ENCODE measurements at regions not wholly inside any gene's neighbourhood (a gene's known extent, or its start where the extent isn't known, plus 50 kb on each side); places are given as distances from the start of the nearest gene placed in this dataset.
"Not testable (repeated sequence)": the region's sequence is repeated elsewhere in the genome, so short reads cannot be mapped to it uniquely, and the experiment has no call there.

DNA sequence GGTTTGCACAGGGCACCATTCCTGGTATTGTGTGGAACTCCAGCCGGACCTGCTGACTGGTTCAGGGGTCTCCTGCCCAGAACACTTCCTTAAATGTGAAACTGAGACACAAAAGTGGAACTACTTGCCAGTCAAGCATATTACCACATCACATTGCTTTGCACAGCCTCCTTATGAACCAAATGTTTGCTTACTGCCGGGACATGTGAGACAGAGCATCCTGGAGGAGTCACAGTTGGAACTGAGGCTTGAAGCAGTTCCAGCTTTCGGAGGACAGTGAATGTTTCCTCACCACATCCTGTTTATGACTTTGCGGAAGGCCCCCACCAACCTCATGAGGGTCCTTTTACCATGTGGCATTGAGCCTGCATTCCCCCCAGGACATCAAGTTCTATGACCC, 105.8 kb upstream of the ARHGAP42 start:
- DNase-seq (ENCODE audit: low read depth in 2 of 2), result peak in 1 of 2 donors; percentile 35

- DNase-seq (ENCODE audit: low read depth in 2 of 2), result peak; percentile 13 to 20
These were observed 102.7 kb upstream of the ARHGAP42 start for GRCh38 chr11:100584201-100584985.

- DNase-seq (ENCODE audit: low read depth in 2 of 2), result no peak
These were observed 101.4 kb upstream of the ARHGAP42 start for GRCh38 chr11:100585728-100586127.

GRCh38 chr11:100586361-100587101, 100.6 kb upstream of the ARHGAP42 start:
- no peak for DNase-seq (ENCODE audit: low read depth in 2 of 2)

GRCh38 chr11:100592619-100593260, 94.3 kb upstream of the ARHGAP42 start:
- DNase-seq (ENCODE audit: low read depth in 2 of 2), result no peak

DNA sequence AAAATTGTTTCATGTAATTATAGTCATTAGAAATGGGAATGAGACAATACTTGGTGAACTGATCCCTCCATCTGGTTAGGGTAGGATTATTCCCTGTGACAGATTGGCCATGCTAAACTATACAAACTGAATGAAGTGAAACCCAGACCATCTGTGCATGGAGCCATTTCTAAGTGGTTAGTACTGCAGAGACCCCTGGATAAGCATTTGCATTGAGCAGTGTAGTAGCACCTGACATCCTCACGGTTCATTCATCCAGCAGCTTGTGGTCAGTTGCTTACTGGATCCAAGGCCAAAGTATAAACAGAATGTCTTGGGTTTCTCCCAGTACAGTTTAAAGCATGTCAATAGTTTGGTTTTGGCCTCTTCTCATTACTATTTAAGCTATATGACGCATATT, 93.8 kb upstream of the ARHGAP42 start:
- no peak for DNase-seq (ENCODE audit: low read depth in 2 of 2)

- DNase-seq (ENCODE audit: low read depth in 2 of 2), result peak in 1 of 2 donors; percentile 13
These were observed 92.8 kb upstream of the ARHGAP42 start for GRCh38 chr11:100594320-100594719.

DNA sequence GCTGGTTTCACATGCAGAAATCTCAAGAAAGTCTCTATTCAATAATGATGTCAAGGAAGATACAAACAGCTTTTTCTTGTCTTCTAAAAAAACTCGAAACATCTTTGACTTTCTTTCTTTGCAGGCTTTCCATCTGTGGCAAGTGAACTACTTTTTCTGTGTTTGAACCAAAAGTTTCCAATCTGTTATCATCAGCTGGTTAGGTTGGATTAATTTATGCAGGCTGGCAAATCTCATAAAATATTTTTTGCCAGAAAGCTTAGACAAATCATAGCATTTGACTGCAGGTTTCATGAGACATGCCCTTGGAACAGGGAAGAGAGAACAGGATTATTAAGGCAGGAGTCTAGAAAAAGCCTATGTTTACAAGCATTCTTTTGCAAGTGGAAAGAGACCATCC, 86.1 kb upstream of the ARHGAP42 start:
- DNase-seq (ENCODE audit: low read depth in 2 of 2), result no peak

- DNase-seq (ENCODE audit: low read depth in 2 of 2), result no peak
These were observed 84.4 kb upstream of the ARHGAP42 start for GRCh38 chr11:100602716-100603115.

GRCh38 chr11:100607761-100608160, 79.3 kb upstream of the ARHGAP42 start:
- DNase-seq (ENCODE audit: low read depth in 2 of 2), result not testable (repeated sequence)

GRCh38 chr11:100612766-100613165, 74.3 kb upstream of the ARHGAP42 start:
- no peak for DNase-seq (ENCODE audit: low read depth in 2 of 2)

GRCh38 chr11:100618914-100619313, 68.2 kb upstream of the ARHGAP42 start:
- no peak for DNase-seq (ENCODE audit: low read depth in 2 of 2)

- DNase-seq (ENCODE audit: low read depth in 2 of 2), result peak in 1 of 2 donors; percentile 89
These were observed 67.6 kb upstream of the ARHGAP42 start for GRCh38 chr11:100619484-100619883.

- DNase-seq (ENCODE audit: low read depth in 2 of 2), result no peak
These were observed 64.7 kb upstream of the ARHGAP42 start for GRCh38 chr11:100622404-100622803.

GRCh38 chr11:100624346-100624745, 62.7 kb upstream of the ARHGAP42 start:
- DNase-seq (ENCODE audit: low read depth in 2 of 2), result no peak

DNA sequence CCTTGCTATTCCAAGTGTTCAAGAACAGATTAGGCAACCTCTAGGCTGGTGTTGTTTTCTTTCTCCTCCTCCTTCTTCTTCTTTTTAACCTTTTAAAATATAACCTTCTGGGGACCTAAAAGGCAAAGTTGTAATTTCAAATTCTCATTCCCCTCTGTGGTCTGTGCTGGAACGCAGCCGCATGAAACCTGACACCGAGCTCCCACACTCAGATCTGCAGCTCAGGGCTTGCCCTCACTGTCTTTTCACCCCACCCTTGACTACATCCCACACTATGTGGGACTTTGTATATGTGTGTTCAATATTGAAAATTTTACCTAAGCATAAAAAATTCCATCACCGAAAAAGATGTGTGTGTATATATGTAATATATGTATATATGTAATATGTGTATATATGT, 62.0 kb upstream of the ARHGAP42 start:
- DNase-seq (ENCODE audit: low read depth in 2 of 2), result no peak

- DNase-seq (ENCODE audit: low read depth in 2 of 2), result no peak
These were observed 57.4 kb upstream of the ARHGAP42 start for GRCh38 chr11:100629671-100630070.

DNA sequence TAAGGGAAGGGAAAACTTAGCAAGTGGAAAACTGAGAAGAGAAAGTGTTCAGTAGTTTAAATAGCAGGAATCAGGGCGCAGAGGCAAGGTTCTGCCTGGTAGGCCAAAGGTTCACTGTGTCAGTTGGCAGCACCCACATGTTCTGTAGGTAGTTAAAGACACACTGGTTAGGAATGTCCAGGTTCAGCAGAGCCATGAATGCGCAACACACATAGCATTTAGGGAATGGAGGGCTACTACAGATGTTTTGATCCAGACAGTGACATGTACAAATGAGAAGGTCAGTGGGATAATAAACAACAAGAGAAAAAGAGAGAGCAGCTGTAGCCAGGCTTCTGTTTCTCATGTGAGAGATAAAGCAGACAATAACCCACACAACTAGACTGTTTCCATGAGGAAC, 56.2 kb upstream of the ARHGAP42 start:
- peak; percentile 50 to 60 for DNase-seq (ENCODE audit: low read depth in 2 of 2)

- no peak for DNase-seq (ENCODE audit: low read depth in 2 of 2)
These were observed 55.8 kb upstream of the ARHGAP42 start for GRCh38 chr11:100631316-100631715.

DNA sequence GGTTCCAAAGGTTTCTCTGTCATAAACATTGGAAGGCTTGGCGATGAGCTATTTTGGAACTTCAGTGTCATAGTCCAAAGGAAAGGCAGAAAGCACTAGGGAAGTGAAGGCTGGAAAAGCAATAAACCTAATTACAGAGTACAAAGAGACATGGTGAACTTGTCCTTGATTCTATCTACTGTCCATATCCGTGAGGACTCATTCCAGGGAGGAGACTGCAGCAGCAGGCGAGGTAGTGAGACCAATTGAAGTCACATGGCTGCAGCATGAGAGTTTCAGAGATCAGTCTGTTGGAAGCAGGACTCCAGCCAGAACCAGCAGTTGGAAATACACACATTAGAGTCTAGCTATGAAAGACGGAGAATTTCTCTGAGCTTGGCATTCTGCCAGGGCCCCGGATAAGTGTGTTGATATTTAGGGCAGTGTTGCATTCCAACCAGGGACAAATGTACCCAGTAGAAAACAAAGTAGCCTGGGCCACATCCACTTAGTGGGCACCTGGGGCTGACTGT, 54.1 kb upstream of the ARHGAP42 start:
- peak; percentile 62 to 94 for DNase-seq (ENCODE audit: low read depth in 2 of 2)

DNA sequence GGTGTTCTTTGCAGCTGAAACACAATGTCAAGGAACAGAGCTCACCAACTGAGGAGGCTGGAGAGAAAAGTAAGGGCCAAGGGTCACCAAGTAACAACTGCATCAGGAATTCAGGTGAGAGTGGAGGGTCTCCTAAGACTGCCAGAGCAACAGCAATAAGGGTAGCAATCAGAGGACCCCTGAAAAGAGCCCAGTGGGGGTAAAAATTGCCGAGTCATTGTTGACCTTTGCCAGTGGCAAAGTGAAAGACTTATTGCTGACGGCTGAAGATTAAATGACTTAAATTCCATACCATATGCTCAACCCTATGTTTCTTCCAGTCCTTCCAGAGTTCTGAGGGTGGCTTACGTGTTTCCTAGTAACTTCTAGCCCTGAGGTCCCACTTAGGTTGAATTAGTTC, 51.9 kb upstream of the ARHGAP42 start:
- no peak for DNase-seq (ENCODE audit: low read depth in 2 of 2)

DNA sequence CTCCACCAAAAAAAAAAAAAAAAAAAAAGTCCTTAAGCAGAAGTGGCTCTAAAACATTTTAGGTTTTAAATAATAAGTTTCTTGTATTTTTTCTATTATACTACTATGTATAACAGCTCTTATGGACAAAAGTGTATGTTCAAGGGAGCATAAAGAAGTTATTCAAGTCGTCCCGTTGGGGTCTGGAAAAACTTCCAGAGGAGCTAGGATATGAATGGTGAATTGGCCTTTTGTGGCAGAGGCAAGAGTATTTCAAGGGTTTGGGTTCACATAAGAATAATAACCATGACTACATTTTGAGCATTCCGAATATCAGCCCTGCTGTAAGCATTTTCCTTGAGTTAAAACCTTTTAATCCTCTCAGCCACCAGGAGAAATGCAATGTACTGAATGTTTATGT, 50.6 kb upstream of the ARHGAP42 start:
- DNase-seq (ENCODE audit: low read depth in 2 of 2), result no peak

All from lung microvascular endothelial cell (primary cell).